D341Med (cell line): ENCODE measurements at regions not wholly inside any gene's neighbourhood (a gene's known extent, or its start where the extent isn't known, plus 50 kb on each side); places are given as distances from the start of the nearest gene placed in this dataset.
"Not testable (repeated sequence)": the region's sequence is repeated elsewhere in the genome, so short reads cannot be mapped to it uniquely, and the experiment has no call there.

ENCODE experiments used
- DNase-seq: peaks from one replicate; pipeline ENCODE4 v3.0.0; 2012; ENCODE audit warnings: low spot score

- DNase-seq, result no peak
Measured at GRCh38 chr13:105679838-105680237, 855.6 kb downstream of the EFNB2 start.

- no peak for DNase-seq
Measured at GRCh38 chr13:105678072-105678471, 857.4 kb downstream of the EFNB2 start.

GRCh38 chr13:105672881-105673280 is 862.6 kb downstream of the EFNB2 start:
- no peak for DNase-seq

- DNase-seq, result not testable (repeated sequence)
Measured at GRCh38 chr13:105671131-105671530, 864.3 kb downstream of the EFNB2 start.

GRCh38 chr13:105670179-105670990 is 865.1 kb downstream of the EFNB2 start:
- no peak for DNase-seq

GRCh38 chr13:105665284-105665683 is 870.2 kb downstream of the EFNB2 start:
- DNase-seq, result no peak

- no peak for DNase-seq
Measured at GRCh38 chr13:105663182-105663581, 872.3 kb downstream of the EFNB2 start.

GRCh38 chr13:105660561-105660960 is 874.9 kb downstream of the EFNB2 start:
- no peak for DNase-seq

GRCh38 chr13:105658431-105658830 is 877.0 kb downstream of the EFNB2 start:
- DNase-seq, result no peak

GRCh38 chr13:105655046-105655445 is 880.4 kb downstream of the EFNB2 start:
- no peak for DNase-seq

GRCh38 chr13:105643966-105644365 is 891.5 kb downstream of the EFNB2 start:
- DNase-seq, result no peak

GRCh38 chr13:105642511-105642958 is 892.9 kb downstream of the EFNB2 start:
- DNase-seq, result no peak

GRCh38 chr13:105641121-105641520 is 894.3 kb downstream of the EFNB2 start:
- no peak for DNase-seq

GRCh38 chr13:105638426-105638825 is 897.0 kb downstream of the EFNB2 start:
- no peak for DNase-seq

GRCh38 chr13:105634059-105634458 is 901.4 kb downstream of the EFNB2 start:
- no peak for DNase-seq

GRCh38 chr13:105630431-105630830 is 905.0 kb downstream of the EFNB2 start:
- DNase-seq, result no peak

GRCh38 chr13:105627270-105627669 is 908.2 kb downstream of the EFNB2 start:
- DNase-seq, result no peak

- DNase-seq, result no peak
Measured at GRCh38 chr13:105625691-105626090, 909.8 kb downstream of the EFNB2 start.

GRCh38 chr13:105616333-105617075 is 919.0 kb downstream of the EFNB2 start:
- no peak for DNase-seq

- no peak for DNase-seq
Measured at GRCh38 chr13:105612541-105612940, 922.9 kb downstream of the EFNB2 start.

GRCh38 chr13:105611424-105611823 is 924.0 kb downstream of the EFNB2 start:
- no peak for DNase-seq

- no peak for DNase-seq
Measured at GRCh38 chr13:105608104-105608503, 927.4 kb downstream of the EFNB2 start.

GRCh38 chr13:105607426-105607825 is 928.0 kb downstream of the EFNB2 start:
- DNase-seq, result no peak
